ENCODE measurements at regions not wholly inside any gene's neighbourhood (a gene's known extent, or its start where the extent isn't known, plus 50 kb on each side); places are given as distances from the start of the nearest gene placed in this dataset.

GRCh38 chr20:53716395-53716794, 122.8 kb upstream of the ZNF217 start:
- no peak for DNase-seq

GRCh38 chr20:53714524-53714923, 120.9 kb upstream of the ZNF217 start:
- no peak for DNase-seq

- DNase-seq: no peak
Measured at GRCh38 chr20:53713328-53714056, 119.9 kb upstream of the ZNF217 start.

GRCh38 chr20:53712212-53712977, 118.8 kb upstream of the ZNF217 start:
- no peak for DNase-seq

GRCh38 chr20:53711333-53712211, 117.9 kb upstream of the ZNF217 start:
- no peak for DNase-seq

GRCh38 chr20:53708129-53708968, 114.7 kb upstream of the ZNF217 start:
- peak; percentile 33 for DNase-seq

GRCh38 chr20:53707371-53708055, 113.9 kb upstream of the ZNF217 start:
- peak; percentile 41 for DNase-seq

- DNase-seq: peak; percentile 70
Measured at GRCh38 chr20:53706466-53707370, 113.1 kb upstream of the ZNF217 start.

GRCh38 chr20:53706008-53706465, 112.4 kb upstream of the ZNF217 start:
- DNase-seq: no peak

GRCh38 chr20:53702617-53703016, 109.0 kb upstream of the ZNF217 start:
- no peak for DNase-seq

- no peak for DNase-seq
Measured at GRCh38 chr20:53699906-53700305, 106.3 kb upstream of the ZNF217 start.

GRCh38 chr20:53699085-53699674, 105.5 kb upstream of the ZNF217 start:
- no peak for DNase-seq

GRCh38 chr20:53698371-53698978, 104.8 kb upstream of the ZNF217 start:
- no peak for DNase-seq

- no peak for DNase-seq
Measured at GRCh38 chr20:53695797-53696527, 102.3 kb upstream of the ZNF217 start.

GRCh38 chr20:53693262-53693871, 99.7 kb upstream of the ZNF217 start:
- no peak for DNase-seq

GRCh38 chr20:53692465-53693067, 98.9 kb upstream of the ZNF217 start:
- DNase-seq: peak; percentile 82

- DNase-seq: no peak
Measured at GRCh38 chr20:53691811-53692192, 98.2 kb upstream of the ZNF217 start.
